ENCODE measurements at regions not wholly inside any gene's neighbourhood (a gene's known extent, or its start where the extent isn't known, plus 50 kb on each side); places are given as distances from the start of the nearest gene placed in this dataset.
"Not testable (repeated sequence)": the region's sequence is repeated elsewhere in the genome, so short reads cannot be mapped to it uniquely, and the experiment has no call there.

DNA sequence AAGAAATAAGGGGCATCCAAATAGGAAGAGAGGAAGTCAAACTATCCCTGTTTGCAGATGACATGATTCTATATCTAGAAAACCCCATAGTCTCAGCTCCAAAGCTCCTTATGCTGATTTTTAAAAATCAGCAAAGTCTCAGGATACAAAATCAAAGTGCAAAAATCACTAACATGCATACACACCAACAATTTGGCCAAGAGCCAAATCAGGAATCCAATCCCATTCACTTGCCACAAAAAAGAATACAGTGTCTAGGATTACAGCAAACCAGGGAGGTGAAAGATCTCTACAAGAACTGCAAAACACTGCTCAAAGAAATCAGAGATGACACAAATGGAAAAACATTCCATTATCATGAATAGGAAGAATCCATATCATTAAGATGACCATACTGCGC, 155.8 kb upstream of the ARHGAP42 start:
- not testable (repeated sequence) for DNase-seq (ENCODE audit: low read depth)

DNA sequence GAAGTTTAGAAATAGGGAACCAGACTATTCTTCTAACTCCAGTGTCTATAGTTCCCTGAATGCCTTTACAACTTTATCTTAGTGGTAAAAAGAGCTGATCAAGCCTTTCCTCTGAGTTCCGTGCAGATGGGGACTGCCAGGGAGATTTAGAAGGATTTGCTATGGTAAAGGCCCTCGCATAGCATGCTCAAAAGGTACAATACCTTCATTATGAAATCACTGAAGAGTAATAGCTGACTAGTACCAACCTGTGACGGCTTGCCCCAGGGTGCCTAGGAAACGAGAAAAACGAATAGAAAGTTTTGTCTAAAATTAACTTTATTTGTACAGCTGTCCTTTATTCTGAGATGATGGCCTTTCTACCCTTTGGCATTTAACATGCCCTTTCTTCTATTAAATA, 150.1 kb upstream of the ARHGAP42 start:
- no peak for DNase-seq (ENCODE audit: low read depth)

DNA sequence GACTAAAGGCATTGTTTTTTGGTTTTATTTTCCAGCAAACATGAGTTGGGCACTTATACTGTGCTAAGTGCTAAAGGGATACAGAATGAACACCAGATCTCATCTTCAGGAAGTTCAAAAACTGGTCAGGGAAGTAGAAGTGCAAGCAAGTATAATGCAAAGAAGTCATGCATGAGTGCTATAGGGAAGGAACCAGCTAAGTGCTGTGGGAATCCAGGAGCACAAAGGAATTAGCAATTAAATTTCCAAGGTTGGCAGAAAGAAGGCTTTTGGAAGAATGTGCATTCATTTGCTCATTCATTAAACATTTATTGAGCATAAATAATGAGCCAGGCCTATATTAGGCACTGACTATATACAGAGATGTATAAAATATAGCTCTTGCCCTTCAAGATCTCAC, 143.7 kb upstream of the ARHGAP42 start:
- no peak for DNase-seq (ENCODE audit: low read depth)

- DNase-seq (ENCODE audit: low read depth): no peak
Observed at GRCh38 chr11:100545556-100545955, 141.5 kb upstream of the ARHGAP42 start.

- no peak for DNase-seq (ENCODE audit: low read depth)
Observed at GRCh38 chr11:100545970-100546369, 141.1 kb upstream of the ARHGAP42 start.

DNA sequence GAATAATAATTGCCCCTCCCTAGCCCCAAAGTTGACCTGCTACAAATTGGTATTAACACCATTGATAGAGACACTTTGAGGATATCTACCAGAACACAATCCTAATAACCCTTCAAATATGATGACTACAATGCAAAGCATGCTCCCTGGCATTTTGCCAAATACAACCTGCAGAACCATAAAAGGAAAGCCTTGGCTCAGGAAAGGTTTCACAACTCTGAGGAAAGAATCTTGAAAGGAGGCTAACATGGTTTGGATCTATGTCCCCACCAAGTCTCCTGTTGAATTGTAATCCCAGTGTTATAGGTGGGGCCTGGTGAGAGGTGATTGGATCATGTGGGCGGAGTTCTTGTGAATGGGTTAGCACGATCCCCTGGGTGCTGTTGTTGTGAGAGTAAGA, 140.4 kb upstream of the ARHGAP42 start:
- peak; percentile 10 for DNase-seq (ENCODE audit: low read depth)

GRCh38 chr11:100550298-100550697, 136.8 kb upstream of the ARHGAP42 start:
- no peak for DNase-seq (ENCODE audit: low read depth)

GRCh38 chr11:100550912-100551632, 136.0 kb upstream of the ARHGAP42 start:
- no peak for DNase-seq (ENCODE audit: low read depth)

- DNase-seq (ENCODE audit: low read depth): no peak
Observed at GRCh38 chr11:100555931-100556330, 131.2 kb upstream of the ARHGAP42 start.

- no peak for DNase-seq (ENCODE audit: low read depth)
Observed at GRCh38 chr11:100556781-100557180, 130.3 kb upstream of the ARHGAP42 start.

- DNase-seq (ENCODE audit: low read depth): peak; percentile 25
Observed at GRCh38 chr11:100557830-100558611, 129.1 kb upstream of the ARHGAP42 start.

- no peak for DNase-seq (ENCODE audit: low read depth)
Observed at GRCh38 chr11:100560606-100561005, 126.5 kb upstream of the ARHGAP42 start.

DNA sequence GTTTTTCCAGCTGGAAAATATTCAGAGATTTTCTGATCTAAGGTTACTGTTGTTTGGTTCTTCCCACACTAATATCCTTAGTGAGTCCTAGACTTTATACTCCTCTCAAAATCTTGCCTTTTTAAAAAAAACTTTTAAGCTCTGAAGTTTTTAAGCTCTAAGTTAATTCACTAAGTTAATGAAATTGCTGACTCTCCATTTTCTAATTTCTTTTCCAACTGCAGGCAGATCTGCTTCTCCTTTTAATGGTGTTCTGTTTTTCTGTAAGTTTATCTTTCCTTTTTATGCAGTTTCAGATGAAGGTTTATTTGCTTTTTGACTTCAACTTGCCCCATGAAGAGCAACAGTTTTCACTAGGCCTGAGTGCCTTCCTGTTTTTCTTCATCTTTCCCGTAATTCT, 125.8 kb upstream of the ARHGAP42 start:
- no peak for DNase-seq (ENCODE audit: low read depth)

DNA sequence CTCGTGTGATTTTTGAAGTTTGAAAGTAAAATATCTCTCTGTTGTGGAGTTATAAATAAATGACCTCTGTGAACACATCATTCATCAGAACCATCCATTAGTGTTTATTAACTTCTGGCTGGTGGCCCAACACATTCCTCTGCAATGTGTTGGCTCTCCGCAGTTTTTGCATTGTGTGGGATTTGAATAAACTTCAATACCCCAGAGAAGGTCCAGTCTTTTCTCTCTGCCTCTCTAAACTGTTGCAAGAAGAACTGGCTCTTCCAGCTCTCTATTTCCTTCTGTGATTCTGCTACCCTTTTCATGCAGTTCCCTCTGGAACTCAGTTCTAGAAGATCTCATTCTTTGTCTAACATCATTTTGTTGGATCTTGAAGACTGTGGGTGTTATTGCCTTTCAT, 125.0 kb upstream of the ARHGAP42 start:
- peak; percentile 80 for DNase-seq (ENCODE audit: low read depth)

DNA sequence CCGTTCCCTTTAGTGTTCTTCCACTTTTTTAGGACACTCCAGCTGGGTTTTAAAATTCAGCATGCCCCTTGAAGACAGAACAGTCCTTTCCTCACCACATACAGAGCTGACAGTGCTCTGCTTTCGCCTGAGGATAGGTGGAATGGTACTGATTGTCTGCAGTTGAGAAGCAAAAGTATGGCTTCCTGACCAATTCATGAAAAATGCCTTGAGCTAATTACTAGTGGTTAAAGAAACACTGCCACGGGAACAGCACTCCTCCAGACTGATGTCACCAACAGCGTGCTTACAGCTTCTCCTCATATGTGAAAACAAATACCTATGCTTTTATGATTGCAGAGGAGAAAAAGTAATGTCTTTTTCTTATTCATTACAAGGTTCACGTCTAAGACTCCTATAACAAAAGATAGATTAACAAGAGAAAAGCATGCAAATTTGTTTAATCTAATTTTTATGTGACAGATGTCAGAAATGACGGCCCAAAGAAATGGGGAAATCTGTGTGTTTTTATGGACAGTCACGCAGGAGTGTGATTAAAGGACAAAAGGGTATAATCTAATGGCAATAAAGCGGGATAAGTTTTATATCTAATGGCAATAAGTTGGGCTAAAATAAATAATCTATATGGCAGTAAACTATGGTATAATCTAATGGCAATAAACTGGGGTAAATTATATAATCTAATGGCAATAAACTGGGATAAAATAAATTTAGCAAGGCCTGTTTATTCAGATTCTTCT, 123.4 kb upstream of the ARHGAP42 start:
- DNase-seq (ENCODE audit: low read depth): no peak

DNA sequence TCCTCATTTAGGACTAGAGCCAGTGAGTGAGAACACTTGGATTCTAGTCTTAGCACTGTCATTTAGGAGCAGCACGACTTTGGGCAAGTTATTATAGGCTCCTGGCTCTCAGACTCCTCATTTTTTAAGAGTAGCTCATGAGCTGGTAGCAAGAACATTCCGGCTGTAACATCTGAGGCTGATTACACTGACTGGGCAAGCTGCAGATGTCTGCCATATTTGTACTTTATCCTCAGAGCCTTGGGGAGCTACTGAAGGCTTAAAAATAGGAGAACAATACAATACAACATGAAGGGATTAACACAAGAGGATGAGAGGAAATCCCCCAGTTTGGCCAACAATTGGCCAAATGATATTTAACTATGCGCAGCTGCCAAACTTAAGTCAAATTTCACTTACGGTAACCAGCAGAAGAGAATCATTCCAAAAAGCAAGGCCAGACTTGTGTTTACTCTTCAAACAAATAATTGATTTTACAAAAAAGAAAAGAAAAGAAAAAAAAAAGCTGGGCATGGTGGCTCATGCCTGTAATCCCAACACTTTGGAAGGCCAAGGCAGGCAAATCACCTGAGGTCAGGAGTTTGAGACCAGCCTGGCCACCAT, 113.1 kb upstream of the ARHGAP42 start:
- no peak for DNase-seq (ENCODE audit: low read depth)

DNA sequence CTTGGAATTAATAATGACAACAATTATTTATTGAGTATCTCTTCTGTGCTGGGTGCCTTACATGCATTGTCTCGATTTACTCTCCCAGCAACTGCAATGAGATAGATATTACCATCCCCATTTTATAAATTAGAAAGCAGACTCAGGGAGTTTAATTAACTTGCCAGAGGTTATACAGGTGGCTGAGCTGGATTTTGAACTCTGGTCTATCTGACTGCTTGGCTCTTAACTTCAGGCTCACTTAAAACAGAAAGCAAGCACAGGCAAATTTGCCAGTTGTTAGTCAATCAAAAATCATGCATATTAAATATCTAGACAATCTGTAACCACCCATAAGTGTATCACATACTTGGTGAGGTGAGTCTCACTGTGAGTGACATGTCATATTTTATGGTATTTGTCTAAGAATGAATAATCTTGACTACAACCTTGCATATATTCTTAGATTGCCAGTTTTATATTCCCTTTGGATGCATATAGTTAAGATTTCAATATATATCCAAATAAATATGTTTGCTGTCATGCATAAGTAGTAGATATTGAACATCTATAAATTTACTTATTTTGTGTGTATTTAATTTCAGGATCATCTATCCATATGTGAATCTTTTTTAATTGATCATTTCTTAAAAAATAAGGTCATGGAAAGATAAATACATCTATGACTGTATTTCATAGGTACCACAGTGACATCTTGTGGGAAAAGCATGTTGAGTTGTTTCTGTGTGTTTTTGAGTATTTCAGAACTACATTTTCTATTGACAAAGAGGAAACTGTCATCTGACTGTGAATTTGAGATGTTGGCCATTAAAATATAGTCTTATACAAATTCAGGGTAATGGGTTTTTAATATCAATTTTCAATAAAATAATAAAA, 112.0 kb upstream of the ARHGAP42 start:
- DNase-seq (ENCODE audit: low read depth): peak; percentile 40

- peak; percentile 55 for DNase-seq (ENCODE audit: low read depth)
Observed at GRCh38 chr11:100575860-100576717, 111.0 kb upstream of the ARHGAP42 start.

GRCh38 chr11:100576718-100577021, 110.4 kb upstream of the ARHGAP42 start:
- no peak for DNase-seq (ENCODE audit: low read depth)

- DNase-seq (ENCODE audit: low read depth): no peak
Observed at GRCh38 chr11:100578831-100579311, 108.2 kb upstream of the ARHGAP42 start.

Measured in LHCN-M2 (cell line).